HL-60 (cell line): ENCODE measurements at regions not wholly inside any gene's neighbourhood (a gene's known extent, or its start where the extent isn't known, plus 50 kb on each side); places are given as distances from the start of the nearest gene placed in this dataset.

Experiments
- CTCF ChIP-seq: IDR thresholded peaks from one replicate; pipeline ENCODE4 v1.5.1; 2011; ENCODE audit warnings: low read length, control low read depth, inconsistent platforms; ENCODE audit not compliant: insufficient read depth
- GABPA ChIP-seq: IDR thresholded peaks from 2 replicates; pipeline ENCODE4 v1.6.1; 2012; ENCODE audit warnings: low read depth
- POLR2AphosphoS5 ChIP-seq: IDR thresholded peaks from 2 replicates; pipeline ENCODE4 v1.6.1; 2012; ENCODE audit warnings: low read depth
- SPI1 ChIP-seq: IDR thresholded peaks from 2 replicates; pipeline ENCODE4 v1.6.1; 2012; ENCODE audit warnings: low read depth, mild to moderate bottlenecking, borderline replicate concordance
- TF ChIP-seq, protein P1 (sequence below): IDR thresholded peaks from 2 replicates; pipeline ENCODE4 v1.6.1; 2012; ENCODE audit warnings: low read depth; ENCODE audit not compliant: insufficient replicate concordance

- TF ChIP-seq, protein P1, sequence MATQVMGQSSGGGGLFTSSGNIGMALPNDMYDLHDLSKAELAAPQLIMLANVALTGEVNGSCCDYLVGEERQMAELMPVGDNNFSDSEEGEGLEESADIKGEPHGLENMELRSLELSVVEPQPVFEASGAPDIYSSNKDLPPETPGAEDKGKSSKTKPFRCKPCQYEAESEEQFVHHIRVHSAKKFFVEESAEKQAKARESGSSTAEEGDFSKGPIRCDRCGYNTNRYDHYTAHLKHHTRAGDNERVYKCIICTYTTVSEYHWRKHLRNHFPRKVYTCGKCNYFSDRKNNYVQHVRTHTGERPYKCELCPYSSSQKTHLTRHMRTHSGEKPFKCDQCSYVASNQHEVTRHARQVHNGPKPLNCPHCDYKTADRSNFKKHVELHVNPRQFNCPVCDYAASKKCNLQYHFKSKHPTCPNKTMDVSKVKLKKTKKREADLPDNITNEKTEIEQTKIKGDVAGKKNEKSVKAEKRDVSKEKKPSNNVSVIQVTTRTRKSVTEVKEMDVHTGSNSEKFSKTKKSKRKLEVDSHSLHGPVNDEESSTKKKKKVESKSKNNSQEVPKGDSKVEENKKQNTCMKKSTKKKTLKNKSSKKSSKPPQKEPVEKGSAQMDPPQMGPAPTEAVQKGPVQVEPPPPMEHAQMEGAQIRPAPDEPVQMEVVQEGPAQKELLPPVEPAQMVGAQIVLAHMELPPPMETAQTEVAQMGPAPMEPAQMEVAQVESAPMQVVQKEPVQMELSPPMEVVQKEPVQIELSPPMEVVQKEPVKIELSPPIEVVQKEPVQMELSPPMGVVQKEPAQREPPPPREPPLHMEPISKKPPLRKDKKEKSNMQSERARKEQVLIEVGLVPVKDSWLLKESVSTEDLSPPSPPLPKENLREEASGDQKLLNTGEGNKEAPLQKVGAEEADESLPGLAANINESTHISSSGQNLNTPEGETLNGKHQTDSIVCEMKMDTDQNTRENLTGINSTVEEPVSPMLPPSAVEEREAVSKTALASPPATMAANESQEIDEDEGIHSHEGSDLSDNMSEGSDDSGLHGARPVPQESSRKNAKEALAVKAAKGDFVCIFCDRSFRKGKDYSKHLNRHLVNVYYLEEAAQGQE, result no peak
- TF ChIP-seq POLR2AphosphoS5 (no peak), GABPA (no peak), CTCF (no peak), SPI1 (no peak)
These were observed 133.2 kb upstream of the ARHGAP5 start for GRCh38 chr14:31943861-31944255.
